ENCODE measurements at regions not wholly inside any gene's neighbourhood (a gene's known extent, or its start where the extent isn't known, plus 50 kb on each side); places are given as distances from the start of the nearest gene placed in this dataset.

GRCh38 chr13:26484196-26484595 is 73.3 kb upstream of the WASF3 start:
- H3K79me2 ChIP-seq (ENCODE audit: insufficient read depth, low read length): no peaks in the 10 kb centered on the region
- no peak overlapping the region for H3K27ac ChIP-seq (ENCODE audit: low read depth, low read length)
- no peak overlapping the region for H2AFZ ChIP-seq (ENCODE audit: low read depth, low read length, severe bottlenecking)
- no peak overlapping the region for H3K4me2 ChIP-seq (ENCODE audit: low read depth, low read length, poor library complexity, severe bottlenecking)
- no peaks in the 10 kb centered on the region for H3K36me3 ChIP-seq (ENCODE audit: low read length)
- no peak overlapping the region for H3K9ac ChIP-seq (ENCODE audit: low read length)
- no peaks in the 10 kb centered on the region for H3K27me3 ChIP-seq (ENCODE audit: low read length)
- TF ChIP-seq CTCF (IDR thresholded peaks at IDR 0.05; ENCODE audit: insufficient read depth, low read length, poor library complexity, severe bottlenecking): no peak
- no peak for TF ChIP-seq EZH2phosphoT487 (conservative IDR thresholded peaks at IDR 0.05; ENCODE audit: low read length)
- no peaks in the 10 kb centered on the region for H3K9me2 ChIP-seq (replicated peaks; ENCODE audit: insufficient read depth, low read length)
- H4K20me1 ChIP-seq (ENCODE audit: low read depth, low read length): no peaks in the 10 kb centered on the region
- H3K4me3 ChIP-seq (ENCODE audit: insufficient read depth, low read length, poor library complexity, severe bottlenecking): no peak overlapping the region
- no peaks in the 10 kb centered on the region for H3K9me3 ChIP-seq (ENCODE audit: insufficient read depth, low read length)
- no peaks in the 10 kb centered on the region for H3F3A ChIP-seq (ENCODE audit: insufficient read depth)

GRCh38 chr13:26485288-26485687 is 72.2 kb upstream of the WASF3 start:
- H3F3A ChIP-seq (ENCODE audit: insufficient read depth): no peaks in the 10 kb centered on the region
- H3K27me3 ChIP-seq (ENCODE audit: low read length): no peaks in the 10 kb centered on the region
- no peaks in the 10 kb centered on the region for H3K9me2 ChIP-seq (replicated peaks; ENCODE audit: insufficient read depth, low read length)
- no peak overlapping the region for H3K4me3 ChIP-seq (ENCODE audit: insufficient read depth, low read length, poor library complexity, severe bottlenecking)
- no peaks in the 10 kb centered on the region for H3K9me3 ChIP-seq (ENCODE audit: insufficient read depth, low read length)
- H3K79me2 ChIP-seq (ENCODE audit: insufficient read depth, low read length): no peaks in the 10 kb centered on the region
- no peak for TF ChIP-seq EZH2phosphoT487 (conservative IDR thresholded peaks at IDR 0.05; ENCODE audit: low read length)
- TF ChIP-seq CTCF (IDR thresholded peaks at IDR 0.05; ENCODE audit: insufficient read depth, low read length, poor library complexity, severe bottlenecking): no peak
- no peak overlapping the region for H3K9ac ChIP-seq (ENCODE audit: low read length)
- H3K4me2 ChIP-seq (ENCODE audit: low read depth, low read length, poor library complexity, severe bottlenecking): no peak overlapping the region
- H2AFZ ChIP-seq (ENCODE audit: low read depth, low read length, severe bottlenecking): no peak overlapping the region
- H3K36me3 ChIP-seq (ENCODE audit: low read length): no peaks in the 10 kb centered on the region
- no peak overlapping the region for H3K27ac ChIP-seq (ENCODE audit: low read depth, low read length)
- H4K20me1 ChIP-seq (ENCODE audit: low read depth, low read length): no peaks in the 10 kb centered on the region

GRCh38 chr13:26485786-26486185 is 71.7 kb upstream of the WASF3 start:
- Histone ChIP-seq H3K4me3 (ENCODE audit: insufficient read depth, low read length, poor library complexity, severe bottlenecking) (no peak overlapping the region), H3K36me3 (ENCODE audit: low read length) (no peaks in the 10 kb centered on the region), H3K27me3 (ENCODE audit: low read length) (no peaks in the 10 kb centered on the region), H2AFZ (ENCODE audit: low read depth, low read length, severe bottlenecking) (no peak overlapping the region), H3K27ac (ENCODE audit: low read depth, low read length) (no peak overlapping the region), H3K9ac (ENCODE audit: low read length) (no peak overlapping the region), H4K20me1 (ENCODE audit: low read depth, low read length) (no peaks in the 10 kb centered on the region), H3K79me2 (ENCODE audit: insufficient read depth, low read length) (no peaks in the 10 kb centered on the region), H3K9me3 (ENCODE audit: insufficient read depth, low read length) (no peaks in the 10 kb centered on the region), H3K9me2 (replicated peaks; ENCODE audit: insufficient read depth, low read length) (no peaks in the 10 kb centered on the region), H3K4me2 (ENCODE audit: low read depth, low read length, poor library complexity, severe bottlenecking) (no peak overlapping the region), H3F3A (ENCODE audit: insufficient read depth) (no peaks in the 10 kb centered on the region)
- TF ChIP-seq EZH2phosphoT487 (conservative IDR thresholded peaks at IDR 0.05; ENCODE audit: low read length): no peak
- no peak for TF ChIP-seq CTCF (IDR thresholded peaks at IDR 0.05; ENCODE audit: insufficient read depth, low read length, poor library complexity, severe bottlenecking)

- H3K9me3 ChIP-seq (ENCODE audit: insufficient read depth, low read length): no peaks in the 10 kb centered on the region
- no peak overlapping the region for H3K27ac ChIP-seq (ENCODE audit: low read depth, low read length)
- H3K9ac ChIP-seq (ENCODE audit: low read length): no peak overlapping the region
- H3K27me3 ChIP-seq (ENCODE audit: low read length): no peaks in the 10 kb centered on the region
- no peak overlapping the region for H3K4me2 ChIP-seq (ENCODE audit: low read depth, low read length, poor library complexity, severe bottlenecking)
- no peak overlapping the region for H3K4me3 ChIP-seq (ENCODE audit: insufficient read depth, low read length, poor library complexity, severe bottlenecking)
- no peaks in the 10 kb centered on the region for H3K79me2 ChIP-seq (ENCODE audit: insufficient read depth, low read length)
- no peak for TF ChIP-seq CTCF (IDR thresholded peaks at IDR 0.05; ENCODE audit: insufficient read depth, low read length, poor library complexity, severe bottlenecking)
- no peak for TF ChIP-seq EZH2phosphoT487 (conservative IDR thresholded peaks at IDR 0.05; ENCODE audit: low read length)
- no peak overlapping the region for H2AFZ ChIP-seq (ENCODE audit: low read depth, low read length, severe bottlenecking)
- H4K20me1 ChIP-seq (ENCODE audit: low read depth, low read length): no peaks in the 10 kb centered on the region
- H3K36me3 ChIP-seq (ENCODE audit: low read length): no peaks in the 10 kb centered on the region
- H3F3A ChIP-seq (ENCODE audit: insufficient read depth): no peaks in the 10 kb centered on the region
- no peaks in the 10 kb centered on the region for H3K9me2 ChIP-seq (replicated peaks; ENCODE audit: insufficient read depth, low read length)
These were observed 70.9 kb upstream of the WASF3 start for GRCh38 chr13:26486550-26486949.
